Renal pelvis (tissue), 1 donor: ENCODE measurements at regions not wholly inside any gene's neighbourhood (a gene's known extent, or its start where the extent isn't known, plus 50 kb on each side); places are given as distances from the start of the nearest gene placed in this dataset.
A peak's percentile ranks its signal among the peaks of the same experiment; 100 is the strongest.

Experiments
- DNase-seq: peaks from one replicate; pipeline ENCODE4 v3.0.0-alpha.2; 2013

- DNase-seq, result no peak
These were observed 1233.4 kb downstream of the XPNPEP1 start for GRCh38 chr10:108689891-108690290.

DNA sequence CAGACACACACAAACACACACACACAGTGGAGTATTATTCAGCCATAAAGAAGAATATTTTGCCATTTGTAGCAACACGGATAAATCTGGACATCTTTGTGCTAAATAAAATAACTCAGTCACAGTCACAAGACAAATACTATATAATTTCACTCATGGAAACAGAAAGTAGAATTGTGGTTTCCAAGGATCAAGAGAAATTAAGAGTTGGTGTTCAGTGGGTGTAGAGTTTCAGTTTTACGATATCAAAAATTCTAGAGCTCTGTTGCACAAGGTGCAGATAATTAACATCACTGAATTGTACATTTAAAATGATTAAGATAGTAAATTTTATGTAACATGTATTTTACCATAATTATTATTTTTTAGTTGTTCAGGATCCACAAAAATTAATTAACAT, 1235.0 kb downstream of the XPNPEP1 start:
- DNase-seq, result no peak

DNA sequence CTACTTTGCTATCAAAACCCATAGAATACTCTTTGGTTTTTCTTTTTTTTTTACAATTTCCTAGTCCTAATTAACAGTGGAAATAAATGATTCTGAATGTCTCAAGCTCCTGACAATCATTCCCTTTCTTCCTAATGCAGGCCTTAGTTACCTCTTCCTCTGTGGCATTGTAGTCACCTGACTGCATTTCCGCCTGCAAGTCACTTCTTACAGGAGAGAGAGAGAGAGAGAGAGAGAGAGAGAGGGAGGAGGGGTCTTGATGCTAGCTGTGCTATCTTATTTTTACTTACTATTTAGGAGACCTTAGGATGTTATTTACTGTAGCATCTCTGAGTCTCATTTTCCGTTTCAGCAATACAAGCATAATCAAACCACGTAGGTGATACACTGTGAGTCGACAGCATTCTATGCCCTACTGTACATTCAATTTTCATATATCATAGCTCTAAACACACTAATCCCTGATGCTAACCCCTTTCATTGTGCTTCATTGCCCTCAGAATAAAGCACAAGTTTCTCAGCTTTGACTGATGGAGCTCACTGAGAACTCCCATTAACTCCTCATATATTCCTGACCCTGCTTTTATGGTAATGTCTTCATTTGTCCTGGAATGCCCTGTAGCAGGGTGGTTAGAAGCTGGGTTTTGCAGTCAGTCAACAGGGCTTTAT, 1237.3 kb downstream of the XPNPEP1 start:
- no peak for DNase-seq

- DNase-seq, result peak; percentile 22
These were observed 1238.9 kb downstream of the XPNPEP1 start for GRCh38 chr10:108684431-108684830.

- no peak for DNase-seq
These were observed 1249.6 kb downstream of the XPNPEP1 start for GRCh38 chr10:108673741-108674140.

DNA sequence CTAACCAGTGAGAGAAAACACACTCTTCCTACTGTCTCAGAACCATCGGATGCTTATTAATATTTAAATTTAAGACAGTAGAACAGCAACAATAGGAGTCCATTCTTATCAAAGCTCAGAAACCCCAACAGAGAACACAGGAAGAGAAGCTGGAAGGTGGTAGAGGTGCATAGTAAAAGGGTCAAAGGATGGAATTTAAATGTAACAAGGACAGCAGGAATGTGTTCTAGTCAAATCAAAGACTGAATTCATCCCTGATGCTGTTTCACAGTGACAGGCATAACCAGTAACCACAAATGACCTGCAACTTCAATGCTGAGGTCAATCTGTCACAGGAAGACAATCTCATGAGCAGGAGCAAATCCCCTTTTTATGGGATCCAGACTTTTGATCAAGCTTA, 1259.7 kb downstream of the XPNPEP1 start:
- DNase-seq, result no peak

GRCh38 chr10:108662975-108663374, 1260.3 kb downstream of the XPNPEP1 start:
- DNase-seq, result no peak

GRCh38 chr10:108655057-108655456, 1268.3 kb downstream of the XPNPEP1 start:
- DNase-seq, result no peak

GRCh38 chr10:108653531-108653930, 1269.8 kb downstream of the XPNPEP1 start:
- no peak for DNase-seq

- no peak for DNase-seq
These were observed 1284.3 kb downstream of the XPNPEP1 start for GRCh38 chr10:108639010-108639409.

DNA sequence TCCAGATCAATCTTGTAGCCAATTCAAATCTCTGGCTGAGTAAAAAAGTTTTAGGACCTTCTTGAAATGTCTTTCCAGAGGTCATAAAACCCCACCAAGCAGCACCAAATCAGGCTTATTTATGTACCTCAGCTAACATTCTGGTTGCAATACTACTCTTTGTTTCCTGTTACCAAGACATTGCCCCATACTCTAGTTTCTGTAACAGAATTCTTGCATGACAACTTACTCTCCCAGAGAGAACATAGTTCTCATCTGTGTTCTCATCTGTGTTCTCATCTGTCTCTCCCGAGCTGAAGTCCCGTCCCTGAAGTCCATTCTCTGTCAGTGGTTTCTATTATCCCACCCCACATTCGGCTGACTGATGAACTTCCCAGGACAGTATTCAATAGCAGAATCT, 1285.1 kb downstream of the XPNPEP1 start:
- DNase-seq, result peak; percentile 3

GRCh38 chr10:108633046-108633445, 1290.3 kb downstream of the XPNPEP1 start:
- DNase-seq, result no peak

DNA sequence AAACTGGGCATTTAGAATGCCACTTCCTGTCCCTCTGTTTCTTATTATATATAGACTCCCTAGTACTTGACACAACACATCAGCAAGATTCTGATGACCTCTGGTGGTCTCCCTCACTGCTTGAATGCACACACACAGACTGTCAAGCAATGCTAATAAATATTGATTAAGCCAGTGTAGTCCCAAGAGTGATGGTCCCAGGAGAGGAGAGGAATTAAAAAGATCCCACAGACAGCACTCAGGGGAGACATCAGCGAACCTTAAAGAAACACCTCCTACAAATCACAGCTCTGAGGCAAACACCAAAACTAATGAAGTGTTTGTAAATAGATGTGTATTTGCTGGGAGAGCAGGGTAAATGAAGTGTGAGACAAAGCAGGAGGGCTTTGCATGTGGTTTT, 1291.2 kb downstream of the XPNPEP1 start:
- no peak for DNase-seq

DNA sequence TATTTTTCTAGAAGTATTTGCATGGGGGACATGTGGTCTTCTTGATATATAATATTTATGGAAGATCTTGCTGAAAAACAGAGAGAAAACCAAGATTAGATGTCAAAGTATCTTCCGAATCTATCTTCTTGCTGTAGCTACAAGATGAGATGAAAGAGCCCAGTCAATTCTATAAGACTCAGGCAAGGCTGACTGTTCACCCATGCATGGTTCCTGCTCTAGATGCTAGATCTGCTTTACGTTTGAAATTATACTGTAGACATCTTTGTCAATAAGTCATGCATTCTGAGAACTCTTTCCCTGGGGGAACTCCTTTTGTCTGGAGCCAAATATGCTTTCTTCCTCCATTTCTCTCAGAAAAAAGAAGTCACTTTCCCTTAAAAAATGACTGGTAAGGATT, 1292.0 kb downstream of the XPNPEP1 start:
- no peak for DNase-seq

DNA sequence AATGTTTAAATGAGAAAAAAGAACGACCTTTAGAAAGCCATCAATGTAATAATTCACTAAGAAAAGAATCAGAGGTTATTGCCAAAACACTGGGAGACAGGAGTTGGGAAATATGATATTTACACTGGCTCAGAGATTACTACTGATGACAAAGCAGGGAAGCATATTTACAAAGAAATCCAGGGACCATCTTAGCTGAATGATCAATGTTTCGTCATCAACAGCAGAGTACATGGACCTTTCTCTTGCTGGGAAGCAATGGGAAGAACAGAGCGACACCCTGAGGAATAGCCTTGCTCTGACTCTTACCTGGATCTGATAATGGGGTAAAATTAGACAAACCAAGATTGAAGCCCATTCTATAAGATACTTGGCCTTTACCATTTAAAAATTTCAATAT, 1293.5 kb downstream of the XPNPEP1 start:
- DNase-seq, result no peak

DNA sequence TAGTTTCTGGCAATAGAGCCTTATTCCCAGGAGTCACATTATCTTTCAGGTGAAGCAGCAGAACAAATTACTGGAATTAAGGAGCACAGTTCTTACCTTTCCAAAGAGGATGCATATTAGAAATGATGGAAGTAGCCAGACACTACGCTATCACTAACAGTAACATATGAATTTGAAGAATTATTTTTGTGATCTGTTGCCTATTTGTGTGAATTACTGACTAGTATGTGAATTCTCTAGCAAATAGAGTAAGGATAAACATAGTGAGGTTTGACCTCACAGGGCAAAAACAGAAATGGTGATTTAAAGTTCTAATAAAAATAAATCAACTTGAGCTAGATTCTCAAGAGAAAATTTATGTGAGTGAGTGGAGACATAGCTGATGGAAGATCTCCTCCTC, 1299.3 kb downstream of the XPNPEP1 start:
- no peak for DNase-seq

DNA sequence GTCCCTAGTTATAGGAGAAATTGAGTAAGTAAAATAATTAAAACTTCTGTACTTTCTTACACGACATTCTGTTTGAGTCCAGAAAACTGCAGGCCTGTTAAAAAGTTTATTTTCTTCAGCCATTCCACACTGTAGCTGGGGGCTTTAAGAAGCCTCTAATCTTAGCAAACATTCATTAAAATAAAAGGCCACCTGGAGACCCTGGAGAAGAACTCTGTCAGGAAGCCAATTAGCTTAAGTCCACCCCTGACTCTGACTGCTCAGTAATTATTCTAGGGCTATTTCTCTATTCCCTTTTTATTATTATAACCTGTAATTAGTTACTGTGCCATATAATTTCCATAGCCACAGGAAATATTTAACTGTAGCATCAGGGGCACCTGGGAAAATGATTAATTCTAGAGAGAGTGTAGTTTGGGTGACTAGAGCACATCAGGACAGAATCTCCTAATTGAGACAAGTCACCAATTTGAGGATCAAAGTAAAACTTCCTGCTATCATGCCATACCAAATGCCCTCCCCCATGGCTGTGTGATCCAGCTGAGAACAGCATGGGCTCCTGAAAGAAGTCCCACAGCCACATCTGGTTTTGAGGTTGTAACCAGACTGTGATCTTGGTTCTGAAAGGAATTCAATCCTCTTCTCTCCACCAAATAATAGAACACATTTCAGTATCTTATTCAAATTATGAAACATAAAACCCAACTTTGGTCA, 1302.3 kb downstream of the XPNPEP1 start:
- DNase-seq, result no peak

GRCh38 chr10:108616559-108617285, 1306.6 kb downstream of the XPNPEP1 start:
- DNase-seq, result no peak

- DNase-seq, result no peak
These were observed 1307.6 kb downstream of the XPNPEP1 start for GRCh38 chr10:108615576-108616320.

DNA sequence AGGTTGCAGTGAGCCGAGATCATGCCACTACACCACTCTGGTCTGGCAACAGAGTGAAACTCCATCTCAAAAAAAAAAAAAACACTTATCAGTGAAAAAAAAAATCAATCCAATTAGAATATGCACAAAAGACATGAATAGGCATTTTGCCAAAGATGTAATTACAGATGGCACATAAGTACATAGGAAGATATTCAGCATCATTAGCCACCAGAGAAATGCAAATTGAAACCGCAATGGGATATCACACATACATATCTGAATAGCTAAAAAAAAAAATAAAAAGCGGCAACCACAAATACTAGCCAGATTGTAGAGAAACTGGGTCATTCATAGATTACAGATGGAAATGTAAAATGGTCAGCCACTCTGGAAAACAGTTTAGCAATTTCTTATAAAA, 1310.8 kb downstream of the XPNPEP1 start:
- DNase-seq, result no peak

DNA sequence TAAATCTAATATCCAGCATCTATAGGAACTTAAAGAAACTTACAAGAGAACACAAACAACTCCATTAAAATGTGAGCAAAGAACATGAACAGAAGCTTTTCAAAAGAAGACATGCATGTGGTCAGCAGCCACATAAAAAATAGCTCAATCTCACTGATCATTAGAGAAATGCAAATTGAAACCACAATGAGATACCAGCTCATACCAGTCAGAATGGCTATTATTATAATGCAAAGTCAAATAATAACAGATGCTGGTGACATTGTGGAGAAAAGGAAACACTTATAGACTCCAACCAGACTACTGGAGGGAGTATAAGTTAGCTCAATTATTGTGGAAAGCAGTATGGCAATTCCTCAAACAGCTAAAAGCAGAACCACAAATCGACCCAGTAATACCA, 1314.5 kb downstream of the XPNPEP1 start:
- no peak for DNase-seq

GRCh38 chr10:108601851-108602250, 1321.5 kb downstream of the XPNPEP1 start:
- DNase-seq, result no peak
